GM06990 (cell line): ENCODE measurements at regions not wholly inside any gene's neighbourhood (a gene's known extent, or its start where the extent isn't known, plus 50 kb on each side); places are given as distances from the start of the nearest gene placed in this dataset.

Experiments used
- DNase-seq: peaks from one replicate; pipeline ENCODE4 v3.0.0-alpha.2; 2011; ENCODE audit not compliant: insufficient read length; ENCODE audit errors: extremely low read depth
- H3K27me3 ChIP-seq: replicated peaks from 2 replicates; pipeline ENCODE4 v1.6.0; 2011; ENCODE audit warnings: low read length; ENCODE audit not compliant: control insufficient read depth, insufficient read depth
- H3K36me3 ChIP-seq: 2 replicates; pipeline ENCODE4 v1.5.1; 2011; ENCODE audit warnings: low read length; ENCODE audit not compliant: control insufficient read depth, insufficient read depth
- H3K4me3 ChIP-seq: replicated peaks from 2 replicates; pipeline ENCODE4 v1.5.1; 2011; ENCODE audit warnings: low read depth, mild to moderate bottlenecking, control low read depth, low read length
- CTCF ChIP-seq: IDR thresholded peaks from 2 replicates; pipeline ENCODE4 v1.5.1; 2011; ENCODE audit warnings: low read length, control low read depth, mild to moderate bottlenecking, inconsistent platforms; ENCODE audit not compliant: insufficient read depth, poor library complexity, severe bottlenecking

GRCh38 chr5:147989239-147989638, 74.5 kb upstream of the SPINK5 start:
- no peak for DNase-seq
- H3K36me3 ChIP-seq, result no peaks in the 10 kb centered on the region
- H3K27me3 ChIP-seq, result no peaks in the 10 kb centered on the region
- no peak overlapping the region for H3K4me3 ChIP-seq
- TF ChIP-seq CTCF, result no peak

GRCh38 chr5:147986134-147986757, 77.5 kb upstream of the SPINK5 start:
- H3K4me3 ChIP-seq, result no peak overlapping the region

GRCh38 chr5:147985608-147986007, 78.2 kb upstream of the SPINK5 start:
- no peak for DNase-seq

More at GRCh38 chr5:147986134-147986757, 77.5 kb upstream of the SPINK5 start:
- no peak for DNase-seq
- Histone ChIP-seq H3K36me3 (no peaks in the 10 kb centered on the region), H3K27me3 (no peaks in the 10 kb centered on the region)
- TF ChIP-seq CTCF, result no peak

GRCh38 chr5:147983742-147984141, 77.4 kb upstream of the C5orf46 start:
- Histone ChIP-seq H3K4me3 (no peak overlapping the region), H3K36me3 (no peaks in the 10 kb centered on the region), H3K27me3 (no peaks in the 10 kb centered on the region)
- DNase-seq, result no peak
- TF ChIP-seq CTCF, result no peak

More at GRCh38 chr5:147985608-147986007, 78.2 kb upstream of the SPINK5 start:
- no peaks in the 10 kb centered on the region for H3K36me3 ChIP-seq
- H3K27me3 ChIP-seq, result no peaks in the 10 kb centered on the region
- no peak overlapping the region for H3K4me3 ChIP-seq
- TF ChIP-seq CTCF, result no peak

GRCh38 chr5:147981074-147981473, 74.7 kb upstream of the C5orf46 start:
- TF ChIP-seq CTCF, result no peak
- no peak for DNase-seq
- no peaks in the 10 kb centered on the region for H3K27me3 ChIP-seq
- H3K36me3 ChIP-seq, result no peaks in the 10 kb centered on the region
- H3K4me3 ChIP-seq, result no peak overlapping the region

GRCh38 chr5:147979761-147980160, 73.4 kb upstream of the C5orf46 start:
- TF ChIP-seq CTCF, result no peak
- no peaks in the 10 kb centered on the region for H3K27me3 ChIP-seq
- no peak for DNase-seq
- H3K4me3 ChIP-seq, result no peak overlapping the region
- H3K36me3 ChIP-seq, result no peaks in the 10 kb centered on the region
